Subcutaneous abdominal adipose tissue (tissue), 5 donors: ENCODE measurements at regions not wholly inside any gene's neighbourhood (a gene's known extent, or its start where the extent isn't known, plus 50 kb on each side); places are given as distances from the start of the nearest gene placed in this dataset.

Experiments used
- H3K27ac ChIP-seq: one replicate; pipeline ENCODE4 v1.7.0; 2013; ENCODE audit warnings: low read depth, mild to moderate bottlenecking, inconsistent platforms, low read length, moderate library complexity
- H3K27me3 ChIP-seq, 5 donors: one replicate each; pipeline ENCODE4 v1.7.0; 2013; ENCODE audit warnings: low read length in 5 of 5, inconsistent platforms in 1 of 5; ENCODE audit not compliant: control insufficient read depth in 5 of 5, insufficient read depth in 4 of 5
- H3K36me3 ChIP-seq, 5 donors: one replicate each; pipeline ENCODE4 v1.7.0; 2013; ENCODE audit warnings: low read length in 5 of 5; ENCODE audit not compliant: control insufficient read depth in 5 of 5, insufficient read depth in 5 of 5
- H3K4me1 ChIP-seq, 5 donors: one replicate each; pipeline ENCODE4 v1.7.0; 2013; ENCODE audit warnings: low read length in 5 of 5, mild to moderate bottlenecking in 3 of 5, moderate library complexity in 1 of 5; ENCODE audit not compliant: control insufficient read depth in 5 of 5, insufficient read depth in 5 of 5
- H3K4me3 ChIP-seq, 5 donors: one replicate each; pipeline ENCODE4 v1.7.0; 2013; ENCODE audit warnings: low read length in 5 of 5, low read depth in 1 of 5
- H3K9ac ChIP-seq, 5 donors: one replicate each; pipeline ENCODE4 v1.7.0; 2013; ENCODE audit warnings: low read length in 5 of 5, mild to moderate bottlenecking in 4 of 5, moderate library complexity in 3 of 5
- H3K9me3 ChIP-seq, 5 donors: one replicate each; pipeline ENCODE4 v1.7.0; 2013; ENCODE audit warnings: low read length in 5 of 5; ENCODE audit not compliant: control insufficient read depth in 5 of 5
- donor health status: healthy.
- donor health status: healthy.
- donor health status: healthy.
- donor health status: healthy.
- donor health status: healthy.

- H3K9me3 ChIP-seq = peaks cover 0 to 9% (median 7%) of the 10 kb centered on the region in 5 donors
- no peak overlapping the region for H3K9ac ChIP-seq
- H3K27me3 ChIP-seq = no peaks in the 10 kb centered on the region
- H3K4me1 ChIP-seq = peaks cover 0 to 10% (median 7%) of the 10 kb centered on the region in 5 donors
- H3K27ac ChIP-seq = no peak overlapping the region
- no peak overlapping the region for H3K4me3 ChIP-seq
- H3K36me3 ChIP-seq = no peaks in the 10 kb centered on the region
Measured at GRCh38 chr4:38392223-38392855, 271.7 kb upstream of the KLF3 start.

- Histone ChIP-seq H3K4me1 (peaks cover 0 to 4% (median 0%) of the 10 kb centered on the region in 5 donors), H3K9me3 (peaks cover 0 to 9% (median 7%) of the 10 kb centered on the region in 5 donors), H3K36me3 (no peaks in the 10 kb centered on the region), H3K27ac (no peak overlapping the region), H3K27me3 (no peaks in the 10 kb centered on the region), H3K4me3 (no peak overlapping the region), H3K9ac (no peak overlapping the region)
Measured at GRCh38 chr4:38396091-38396490, 267.9 kb upstream of the KLF3 start.

- Histone ChIP-seq H3K27ac (no peak overlapping the region), H3K27me3 (no peaks in the 10 kb centered on the region), H3K9ac (no peak overlapping the region), H3K4me1 (peaks cover 0 to 4% (median 0%) of the 10 kb centered on the region in 5 donors), H3K4me3 (no peak overlapping the region), H3K9me3 (peaks cover 0 to 8% (median 5%) of the 10 kb centered on the region in 5 donors), H3K36me3 (no peaks in the 10 kb centered on the region)
Measured at GRCh38 chr4:38396845-38397547, 267.0 kb upstream of the KLF3 start.

- Histone ChIP-seq H3K4me1 (peaks cover 0 to 12% (median 1%) of the 10 kb centered on the region in 5 donors), H3K27me3 (no peaks in the 10 kb centered on the region), H3K36me3 (no peaks in the 10 kb centered on the region), H3K9ac (no peak overlapping the region), H3K9me3 (no peaks in the 10 kb centered on the region), H3K27ac (no peak overlapping the region), H3K4me3 (no peak overlapping the region)
Measured at GRCh38 chr4:38400946-38401345, 263.1 kb upstream of the KLF3 start.

- H3K4me3 ChIP-seq = no peak overlapping the region
- no peaks in the 10 kb centered on the region for H3K9me3 ChIP-seq
- H3K36me3 ChIP-seq = no peaks in the 10 kb centered on the region
- H3K4me1 ChIP-seq = peaks cover 0 to 34% (median 10%) of the 10 kb centered on the region in 5 donors
- H3K9ac ChIP-seq = no peak overlapping the region
- H3K27me3 ChIP-seq = no peaks in the 10 kb centered on the region
- peak overlapping the region; percentile 32 for H3K27ac ChIP-seq
Measured at GRCh38 chr4:38406243-38406642, 257.8 kb upstream of the KLF3 start.

- H3K27me3 ChIP-seq = no peaks in the 10 kb centered on the region
- H3K9ac ChIP-seq = no peak overlapping the region
- H3K27ac ChIP-seq = peak overlapping the region; percentile 44
- no peaks in the 10 kb centered on the region for H3K9me3 ChIP-seq
- peaks cover 0 to 34% (median 16%) of the 10 kb centered on the region in 5 donors for H3K4me1 ChIP-seq
- H3K4me3 ChIP-seq = no peak overlapping the region
- H3K36me3 ChIP-seq = no peaks in the 10 kb centered on the region
Measured at GRCh38 chr4:38409852-38410251, 254.1 kb upstream of the KLF3 start.

GRCh38 chr4:38411092-38411491 lies 252.9 kb upstream of the KLF3 start:
- Histone ChIP-seq H3K4me1 (peaks cover 0 to 25% (median 14%) of the 10 kb centered on the region in 5 donors), H3K36me3 (no peaks in the 10 kb centered on the region), H3K4me3 (no peak overlapping the region), H3K27ac (no peak overlapping the region), H3K9me3 (no peaks in the 10 kb centered on the region), H3K27me3 (no peaks in the 10 kb centered on the region), H3K9ac (no peak overlapping the region)

GRCh38 chr4:38411981-38412536 lies 251.9 kb upstream of the KLF3 start:
- Histone ChIP-seq H3K9me3 (no peaks in the 10 kb centered on the region), H3K4me3 (no peak overlapping the region), H3K27me3 (no peaks in the 10 kb centered on the region), H3K9ac (no peak overlapping the region), H3K36me3 (no peaks in the 10 kb centered on the region), H3K27ac (no peak overlapping the region), H3K4me1 (peaks cover 0 to 20% (median 13%) of the 10 kb centered on the region in 5 donors)

GRCh38 chr4:38413524-38414341 lies 250.3 kb upstream of the KLF3 start:
- Histone ChIP-seq H3K9me3 (no peaks in the 10 kb centered on the region), H3K4me1 (peaks cover 0 to 20% (median 13%) of the 10 kb centered on the region in 5 donors), H3K36me3 (no peaks in the 10 kb centered on the region), H3K27me3 (no peaks in the 10 kb centered on the region), H3K9ac (no peak overlapping the region), H3K4me3 (no peak overlapping the region), H3K27ac (no peak overlapping the region)
